ENCODE measurements at regions not wholly inside any gene's neighbourhood (a gene's known extent, or its start where the extent isn't known, plus 50 kb on each side); places are given as distances from the start of the nearest gene placed in this dataset.
"Not testable (repeated sequence)": the region's sequence is repeated elsewhere in the genome, so short reads cannot be mapped to it uniquely, and the experiment has no call there.

DNA sequence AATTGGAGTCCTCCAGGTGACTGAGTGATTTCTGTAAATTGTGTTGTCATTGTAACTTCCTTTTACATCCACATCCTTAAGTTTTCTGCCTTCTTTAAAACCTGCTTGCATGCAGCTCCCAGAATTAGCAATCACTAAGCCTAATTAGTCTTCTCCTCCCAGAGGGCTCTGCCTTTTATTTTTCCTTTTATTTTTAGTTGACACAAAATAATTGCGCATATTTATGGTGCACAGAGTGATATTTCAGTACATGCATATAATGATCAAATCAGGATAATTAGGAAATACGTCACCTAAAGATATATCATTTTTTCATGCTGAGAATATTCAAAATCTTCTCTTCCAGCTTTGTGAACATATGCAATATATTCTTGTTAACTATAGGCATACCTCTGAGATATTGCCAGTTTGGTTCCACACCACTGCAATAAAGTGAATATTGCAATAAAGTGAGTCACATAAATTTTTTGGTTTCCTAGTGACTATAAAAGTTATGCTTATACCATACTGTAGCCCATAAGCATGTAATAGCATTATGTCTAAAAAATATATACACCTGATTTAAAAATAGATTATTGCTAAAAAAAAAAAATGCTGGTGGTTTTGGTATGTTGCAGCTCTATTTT lies 210.5 kb downstream of the BCL2L11 start:
- not testable (repeated sequence) for TF ChIP-seq CTCF (IDR thresholded peaks at IDR 0.05; ENCODE audit: low read depth, low read length); EZH2phosphoT487 (IDR thresholded peaks at IDR 0.05; ENCODE audit: low read depth)

Data from OCI-LY3 (cell line).